ENCODE measurements at regions not wholly inside any gene's neighbourhood (a gene's known extent, or its start where the extent isn't known, plus 50 kb on each side); places are given as distances from the start of the nearest gene placed in this dataset.

DNA sequence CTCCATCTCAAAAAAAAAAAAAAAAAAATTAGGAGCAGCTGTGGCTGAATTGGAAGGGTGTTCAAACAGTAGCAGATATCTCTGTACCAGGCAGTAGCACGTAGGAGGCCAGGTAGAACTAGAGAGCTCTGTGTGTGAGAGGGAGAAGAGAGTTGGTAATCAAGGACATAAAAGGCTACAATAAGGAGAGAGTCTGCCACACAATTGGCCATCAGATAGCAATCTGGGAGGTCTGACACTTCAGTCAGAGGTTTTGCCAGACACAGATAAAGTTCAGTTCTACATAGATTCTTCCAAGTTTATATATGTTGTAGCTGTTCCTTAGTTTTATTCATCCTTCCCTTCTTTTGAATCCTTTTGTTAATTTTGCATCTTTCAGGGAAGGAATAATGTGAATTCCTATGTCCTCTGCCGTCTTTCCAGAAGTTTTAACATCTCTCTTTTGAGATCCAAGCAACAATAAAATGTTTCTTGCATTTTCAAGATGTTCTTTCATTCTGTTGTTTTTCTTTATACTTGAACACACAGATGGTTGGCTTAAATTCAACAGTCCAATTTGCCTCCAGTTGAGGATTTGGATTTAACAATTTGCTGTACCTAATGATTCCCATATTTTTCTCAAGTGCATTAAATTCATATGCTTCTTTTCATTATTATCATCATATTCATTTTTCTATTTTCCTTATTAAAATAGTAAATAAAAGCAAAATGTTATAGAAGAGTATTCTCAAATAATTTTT, 600.3 kb upstream of the GCFC2 start:
- Histone ChIP-seq H3K27ac (no peak overlapping the region), H3K27me3 (no peaks in the 10 kb centered on the region), H3K4me1 (ENCODE audit: control insufficient read depth in 1 of 2, insufficient read depth in 1 of 2, low read depth in 1 of 2, low read length in 1 of 2) (no peaks in the 10 kb centered on the region), H3K4me3 (ENCODE audit: low read depth in 1 of 2, low read length in 1 of 2) (no peak overlapping the region), H3K9me3 (no peaks in the 10 kb centered on the region), H3K36me3 (no peaks in the 10 kb centered on the region)
- TF ChIP-seq, protein P1, sequence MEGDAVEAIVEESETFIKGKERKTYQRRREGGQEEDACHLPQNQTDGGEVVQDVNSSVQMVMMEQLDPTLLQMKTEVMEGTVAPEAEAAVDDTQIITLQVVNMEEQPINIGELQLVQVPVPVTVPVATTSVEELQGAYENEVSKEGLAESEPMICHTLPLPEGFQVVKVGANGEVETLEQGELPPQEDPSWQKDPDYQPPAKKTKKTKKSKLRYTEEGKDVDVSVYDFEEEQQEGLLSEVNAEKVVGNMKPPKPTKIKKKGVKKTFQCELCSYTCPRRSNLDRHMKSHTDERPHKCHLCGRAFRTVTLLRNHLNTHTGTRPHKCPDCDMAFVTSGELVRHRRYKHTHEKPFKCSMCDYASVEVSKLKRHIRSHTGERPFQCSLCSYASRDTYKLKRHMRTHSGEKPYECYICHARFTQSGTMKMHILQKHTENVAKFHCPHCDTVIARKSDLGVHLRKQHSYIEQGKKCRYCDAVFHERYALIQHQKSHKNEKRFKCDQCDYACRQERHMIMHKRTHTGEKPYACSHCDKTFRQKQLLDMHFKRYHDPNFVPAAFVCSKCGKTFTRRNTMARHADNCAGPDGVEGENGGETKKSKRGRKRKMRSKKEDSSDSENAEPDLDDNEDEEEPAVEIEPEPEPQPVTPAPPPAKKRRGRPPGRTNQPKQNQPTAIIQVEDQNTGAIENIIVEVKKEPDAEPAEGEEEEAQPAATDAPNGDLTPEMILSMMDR (IDR thresholded peaks at IDR 0.05) = no peak

DNA sequence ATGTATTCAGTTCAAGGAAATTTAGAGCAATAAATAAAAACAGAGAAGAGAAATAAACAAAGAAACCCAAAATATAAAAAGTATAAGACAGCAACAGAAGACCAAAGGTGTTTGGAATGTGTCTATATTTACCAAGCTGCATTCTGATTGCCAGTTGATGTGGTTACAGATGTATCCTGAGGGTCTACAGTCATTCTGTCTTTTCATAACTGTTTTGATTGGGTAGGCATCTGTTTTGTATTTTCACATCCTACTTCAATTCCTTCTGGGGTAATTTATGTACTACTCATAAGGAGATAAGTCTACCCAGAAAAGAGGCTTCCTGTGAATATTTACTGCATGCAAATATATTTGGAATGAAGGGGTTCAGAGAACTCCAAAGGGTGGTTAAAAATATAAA, 596.8 kb upstream of the GCFC2 start:
- Histone ChIP-seq H3K27ac (no peak overlapping the region), H3K9me3 (no peaks in the 10 kb centered on the region), H3K4me1 (ENCODE audit: control insufficient read depth in 1 of 2, insufficient read depth in 1 of 2, low read depth in 1 of 2, low read length in 1 of 2) (no peaks in the 10 kb centered on the region), H3K27me3 (no peaks in the 10 kb centered on the region), H3K36me3 (no peaks in the 10 kb centered on the region), H3K4me3 (ENCODE audit: low read depth in 1 of 2, low read length in 1 of 2) (no peak overlapping the region)
- TF ChIP-seq, protein P1 (IDR thresholded peaks at IDR 0.05) = no peak

DNA sequence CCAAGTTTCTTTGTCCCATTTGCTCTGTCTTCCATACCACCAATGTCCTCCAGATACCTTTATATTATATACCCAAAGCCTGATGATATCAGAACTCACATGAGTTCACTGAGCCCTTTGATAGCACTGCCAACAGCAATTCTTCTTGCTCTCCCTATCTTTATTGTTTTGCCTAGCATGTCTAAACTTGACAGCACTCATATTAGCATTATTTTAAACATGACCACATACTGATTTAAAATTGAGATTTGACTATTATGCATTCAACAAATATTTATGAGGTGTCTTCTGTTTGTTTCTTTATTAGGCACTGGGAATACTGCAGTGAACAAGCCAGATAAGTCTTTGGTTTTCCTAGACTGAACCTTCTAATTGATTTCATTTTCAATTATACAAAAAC, 587.3 kb upstream of the GCFC2 start:
- no peak overlapping the region for H3K4me3 ChIP-seq (ENCODE audit: low read depth in 1 of 2, low read length in 1 of 2)
- H3K4me1 ChIP-seq (ENCODE audit: control insufficient read depth in 1 of 2, insufficient read depth in 1 of 2, low read depth in 1 of 2, low read length in 1 of 2) = no peaks in the 10 kb centered on the region
- no peak overlapping the region for H3K27ac ChIP-seq
- no peaks in the 10 kb centered on the region for H3K27me3 ChIP-seq
- no peaks in the 10 kb centered on the region for H3K9me3 ChIP-seq
- H3K36me3 ChIP-seq = no peaks in the 10 kb centered on the region
- TF ChIP-seq, protein P1 (IDR thresholded peaks at IDR 0.05) = no peak

DNA sequence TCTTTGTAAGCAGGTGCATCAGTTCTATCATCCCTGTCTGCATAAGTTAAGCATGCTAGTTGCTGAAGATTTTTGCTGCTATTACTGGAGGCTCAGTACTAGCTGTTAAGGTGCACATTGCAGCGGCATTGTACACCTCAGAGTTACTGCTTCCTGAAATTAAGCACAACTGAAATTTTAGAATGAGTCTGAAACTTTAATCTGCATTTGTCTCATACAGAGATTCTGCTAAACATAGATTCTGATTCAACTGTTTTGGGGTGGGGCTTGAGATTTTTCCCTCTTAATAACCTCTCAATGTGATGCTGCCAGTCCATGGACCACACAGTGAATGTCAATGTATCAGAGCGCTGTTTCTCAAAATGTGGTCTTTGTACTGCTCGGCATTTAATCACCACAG, 585.7 kb upstream of the GCFC2 start:
- Histone ChIP-seq H3K4me3 (ENCODE audit: low read depth in 1 of 2, low read length in 1 of 2) (no peak overlapping the region), H3K27ac (no peak overlapping the region), H3K27me3 (no peaks in the 10 kb centered on the region), H3K9me3 (no peaks in the 10 kb centered on the region), H3K36me3 (no peaks in the 10 kb centered on the region), H3K4me1 (ENCODE audit: control insufficient read depth in 1 of 2, insufficient read depth in 1 of 2, low read depth in 1 of 2, low read length in 1 of 2) (no peaks in the 10 kb centered on the region)
- TF ChIP-seq, protein P1 (IDR thresholded peaks at IDR 0.05) = no peak

DNA sequence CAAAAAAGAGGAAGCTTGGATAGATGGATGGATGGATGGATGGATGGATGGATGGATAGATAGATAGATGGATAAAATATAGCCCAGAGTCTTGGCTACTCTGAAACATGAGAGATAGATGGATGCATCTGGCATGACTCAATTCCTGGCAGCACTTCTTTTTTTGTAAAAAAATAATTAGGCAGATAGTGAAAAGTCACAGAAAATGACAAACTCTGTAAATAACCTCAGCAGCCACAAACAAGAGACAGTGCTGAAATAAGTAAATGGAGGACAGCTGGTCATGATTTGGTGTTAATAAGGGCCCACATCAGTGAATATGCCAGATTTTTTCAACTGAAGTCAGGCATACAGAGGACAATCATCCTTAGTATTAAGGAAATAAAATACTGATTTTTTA, 585.0 kb upstream of the GCFC2 start:
- H3K9me3 ChIP-seq = no peaks in the 10 kb centered on the region
- H3K4me3 ChIP-seq (ENCODE audit: low read depth in 1 of 2, low read length in 1 of 2) = no peak overlapping the region
- TF ChIP-seq, protein P1 (IDR thresholded peaks at IDR 0.05) = no peak
- no peaks in the 10 kb centered on the region for H3K27me3 ChIP-seq
- no peaks in the 10 kb centered on the region for H3K4me1 ChIP-seq (ENCODE audit: control insufficient read depth in 1 of 2, insufficient read depth in 1 of 2, low read depth in 1 of 2, low read length in 1 of 2)
- H3K27ac ChIP-seq = no peak overlapping the region
- no peaks in the 10 kb centered on the region for H3K36me3 ChIP-seq

Measured in neutrophil (primary cell).